Fibroblast of pulmonary artery (primary cell): ENCODE measurements at regions not wholly inside any gene's neighbourhood (a gene's known extent, or its start where the extent isn't known, plus 50 kb on each side); places are given as distances from the start of the nearest gene placed in this dataset.

Source experiments
- DNase-seq: peaks from one replicate; pipeline ENCODE4 v3.0.0-alpha.2; 2010; ENCODE audit warnings: low read depth
- H3K4me3 ChIP-seq: replicated peaks from 2 replicates; pipeline ENCODE4 v1.5.1; 2011; ENCODE audit warnings: low read depth, mild to moderate bottlenecking, control low read depth, low read length, moderate library complexity
- CTCF ChIP-seq: IDR thresholded peaks from 2 replicates; pipeline ENCODE4 v1.5.1; 2011; ENCODE audit warnings: mild to moderate bottlenecking, control low read depth, low read length, inconsistent platforms; ENCODE audit errors: missing control alignments

GRCh38 chr2:16311521-16312440 lies 353.9 kb downstream of the CYRIA start:
- no peak for TF ChIP-seq CTCF
- no peak for DNase-seq
- no peak overlapping the region for H3K4me3 ChIP-seq

GRCh38 chr2:16308816-16309215 lies 356.8 kb downstream of the CYRIA start:
- no peak for DNase-seq
- H3K4me3 ChIP-seq: no peak overlapping the region
- no peak for TF ChIP-seq CTCF

GRCh38 chr2:16304876-16305590 lies 360.6 kb downstream of the CYRIA start:
- DNase-seq: no peak
- no peak for TF ChIP-seq CTCF
- H3K4me3 ChIP-seq: no peak overlapping the region

GRCh38 chr2:16303761-16304160 lies 361.9 kb downstream of the CYRIA start:
- DNase-seq: no peak
- TF ChIP-seq CTCF: no peak
- no peak overlapping the region for H3K4me3 ChIP-seq

GRCh38 chr2:16303273-16303577 lies 362.4 kb downstream of the CYRIA start:
- no peak overlapping the region for H3K4me3 ChIP-seq
- DNase-seq: no peak
- no peak for TF ChIP-seq CTCF

GRCh38 chr2:16302431-16303272 lies 362.3 kb downstream of the MYCN start:
- no peak for TF ChIP-seq CTCF
- no peak for DNase-seq
- no peak overlapping the region for H3K4me3 ChIP-seq
